ENCODE measurements at regions not wholly inside any gene's neighbourhood (a gene's known extent, or its start where the extent isn't known, plus 50 kb on each side); places are given as distances from the start of the nearest gene placed in this dataset.

GRCh38 chr2:18005411-18005810 lies 126.9 kb downstream of the KCNS3 start:
- ChIA-PET POLR2A (no interaction called here), CTCF (no interaction called here)
- DNase-seq (ENCODE audit: extremely low spot score) = no peak
- TF ChIP-seq NFRKB (IDR thresholded peaks at IDR 0.05) (no peak), HDGF (IDR thresholded peaks at IDR 0.05; ENCODE audit: borderline replicate concordance) (no peak), FOXA1 (IDR thresholded peaks at IDR 0.05) (no peak), CTBP1 (IDR thresholded peaks at IDR 0.05; ENCODE audit: borderline replicate concordance) (no peak), SP1 (IDR thresholded peaks at IDR 0.05) (no peak), FOXK2 (IDR thresholded peaks at IDR 0.05) (no peak), ARNT (IDR thresholded peaks at IDR 0.05) (no peak), PKNOX1 (IDR thresholded peaks at IDR 0.05) (no peak), L3MBTL2 (conservative IDR thresholded peaks at IDR 0.05) (no peak), ZNF384 (IDR thresholded peaks at IDR 0.05) (no peak), SUZ12 (IDR thresholded peaks at IDR 0.05) (no peak), BHLHE40 (IDR thresholded peaks at IDR 0.05; ENCODE audit: borderline replicate concordance) (no peak), LEF1 (IDR thresholded peaks at IDR 0.05; ENCODE audit: borderline replicate concordance) (no peak), TARDBP (IDR thresholded peaks at IDR 0.05) (no peak)

- no peak for DNase-seq (ENCODE audit: extremely low spot score)
- POLR2A ChIA-PET = no interaction called here
- TF ChIP-seq NFRKB (IDR thresholded peaks at IDR 0.05) (no peak), CTBP1 (IDR thresholded peaks at IDR 0.05; ENCODE audit: borderline replicate concordance) (no peak), SP1 (IDR thresholded peaks at IDR 0.05) (no peak), ZNF384 (IDR thresholded peaks at IDR 0.05) (no peak), BHLHE40 (IDR thresholded peaks at IDR 0.05; ENCODE audit: borderline replicate concordance) (no peak), FOXA1 (IDR thresholded peaks at IDR 0.05) (no peak), HDGF (IDR thresholded peaks at IDR 0.05; ENCODE audit: borderline replicate concordance) (no peak)
- CTCF ChIA-PET = no interaction called here
Measured at GRCh38 chr2:18001671-18002070, 123.2 kb downstream of the KCNS3 start.

- ChIA-PET POLR2A (no interaction called here), CTCF (no interaction called here)
- DNase-seq (ENCODE audit: extremely low spot score) = no peak
- no peak for TF ChIP-seq L3MBTL2 (conservative IDR thresholded peaks at IDR 0.05)
Measured at GRCh38 chr2:17996978-17997377, 118.5 kb downstream of the KCNS3 start.

- ChIA-PET POLR2A (no interaction called here), CTCF (no interaction called here)
- TF ChIP-seq ARNT (IDR thresholded peaks at IDR 0.05) = no peak
- no peak for TF ChIP-seq FOXK2 (IDR thresholded peaks at IDR 0.05)
- TF ChIP-seq BHLHE40 (IDR thresholded peaks at IDR 0.05; ENCODE audit: borderline replicate concordance) = no peak
- TF ChIP-seq CTBP1 (IDR thresholded peaks at IDR 0.05; ENCODE audit: borderline replicate concordance) = no peak
- no peak for DNase-seq (ENCODE audit: extremely low spot score)
Measured at GRCh38 chr2:17995593-17995992, 117.1 kb downstream of the KCNS3 start.
